GM12875 (cell line): ENCODE measurements at regions not wholly inside any gene's neighbourhood (a gene's known extent, or its start where the extent isn't known, plus 50 kb on each side); places are given as distances from the start of the nearest gene placed in this dataset.

Experiments
- H3K4me3 ChIP-seq: one replicate; pipeline ENCODE4 v1.5.1; 2011; ENCODE audit warnings: low read depth, low read length, control low read depth
- CTCF ChIP-seq: IDR thresholded peaks from 2 replicates; pipeline ENCODE4 v1.5.1; 2011; ENCODE audit warnings: low read depth, mild to moderate bottlenecking, control low read depth, inconsistent platforms, low read length, moderate library complexity, borderline replicate concordance; ENCODE audit not compliant: insufficient read depth

- no peak for TF ChIP-seq CTCF
These were observed 111.6 kb downstream of the MAGEE2 start for GRCh38 chrX:75673468-75673867.

DNA sequence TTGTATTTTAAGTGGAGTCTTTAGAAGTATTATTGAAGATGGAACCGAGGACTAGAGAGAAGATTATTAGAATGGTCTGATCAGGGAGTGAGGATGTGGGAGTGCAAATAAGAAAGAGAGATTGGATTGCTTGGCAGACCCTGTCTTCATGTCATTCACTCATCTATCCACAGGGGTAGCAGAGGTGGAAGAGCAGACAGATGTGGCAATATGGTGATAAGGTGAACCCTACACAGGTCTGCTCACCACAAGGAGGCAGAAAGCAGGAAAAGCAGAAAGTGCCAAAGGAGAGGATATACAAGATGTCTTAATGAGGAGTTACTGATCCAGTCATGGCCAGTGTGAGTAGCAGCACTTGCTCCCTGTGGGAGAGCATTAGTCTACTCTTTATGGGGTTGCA, 129.4 kb downstream of the MAGEE2 start:
- no peak for TF ChIP-seq CTCF
- no peak overlapping the region for H3K4me3 ChIP-seq

More at GRCh38 chrX:75673468-75673867, 111.6 kb downstream of the MAGEE2 start:
- H3K4me3 ChIP-seq: no peak overlapping the region

GRCh38 chrX:75649829-75650228, 127.0 kb upstream of the ZDHHC15 start:
- TF ChIP-seq CTCF: no peak
- no peak overlapping the region for H3K4me3 ChIP-seq

GRCh38 chrX:75648803-75649588, 126.2 kb upstream of the ZDHHC15 start:
- H3K4me3 ChIP-seq: no peak overlapping the region
- TF ChIP-seq CTCF: no peak

DNA sequence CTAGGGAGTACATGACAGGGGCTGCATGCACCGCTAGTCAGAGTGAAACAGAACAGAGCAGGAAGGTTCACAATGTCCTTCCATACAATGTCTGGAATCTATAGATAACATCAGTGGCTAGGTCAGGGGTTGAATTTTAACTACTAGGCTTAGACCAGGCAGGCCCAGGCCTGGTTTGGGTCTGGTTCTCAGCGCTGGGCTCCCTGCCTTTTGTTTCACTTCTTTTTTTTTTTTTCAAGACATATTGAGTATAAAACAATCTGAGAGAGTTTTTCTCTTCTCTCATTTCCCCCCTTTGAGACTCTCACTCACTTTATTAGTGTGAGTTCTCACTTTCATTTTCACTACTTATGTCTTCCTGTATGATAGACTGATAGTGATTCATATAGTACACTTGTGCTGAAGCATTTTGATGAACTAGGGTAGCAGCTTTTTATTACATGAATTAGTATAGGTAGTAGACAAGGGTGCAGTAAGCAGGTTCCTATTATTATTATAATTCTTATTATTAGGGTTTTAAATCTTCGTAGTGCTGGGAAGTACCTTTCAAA, 120.0 kb upstream of the ZDHHC15 start:
- TF ChIP-seq CTCF: no peak
- no peak overlapping the region for H3K4me3 ChIP-seq

- H3K4me3 ChIP-seq: no peak overlapping the region
- TF ChIP-seq CTCF: no peak
These were observed 115.5 kb upstream of the ZDHHC15 start for GRCh38 chrX:75638332-75638731.

- no peak for TF ChIP-seq CTCF
- H3K4me3 ChIP-seq: no peak overlapping the region
These were observed 102.4 kb upstream of the ZDHHC15 start for GRCh38 chrX:75625232-75625631.
